H9 (cell line): ENCODE measurements at regions not wholly inside any gene's neighbourhood (a gene's known extent, or its start where the extent isn't known, plus 50 kb on each side); places are given as distances from the start of the nearest gene placed in this dataset.

ENCODE experiments used
- DNase-seq: peaks from one replicate; pipeline ENCODE4 v3.0.0-alpha.2; 2017
- H2AFZ ChIP-seq: one replicate; pipeline ENCODE4 v1.6.1; 2013; ENCODE audit warnings: mild to moderate bottlenecking, low read length, control low read depth, moderate library complexity
- H2AK5ac ChIP-seq: 2 replicates; pipeline ENCODE4 v1.6.1; 2013; ENCODE audit warnings: low read length, control low read depth, mixed read lengths; ENCODE audit not compliant: insufficient read length
- H2BK120ac ChIP-seq: one replicate; pipeline ENCODE4 v1.6.1; 2013; ENCODE audit warnings: low read depth, mild to moderate bottlenecking, low read length, control low read depth, inconsistent platforms; ENCODE audit not compliant: poor library complexity, severe bottlenecking
- H2BK12ac ChIP-seq: 2 replicates; pipeline ENCODE4 v1.6.1; 2013; ENCODE audit warnings: low read length, control low read depth, mixed read lengths, low read depth; ENCODE audit not compliant: insufficient read length
- H2BK15ac ChIP-seq: 2 replicates; pipeline ENCODE4 v1.6.1; 2013; ENCODE audit warnings: low read depth, low read length, control low read depth
- H2BK20ac ChIP-seq: one replicate; pipeline ENCODE4 v1.6.1; 2013; ENCODE audit warnings: low read depth, mild to moderate bottlenecking, low read length, control low read depth, inconsistent platforms; ENCODE audit not compliant: poor library complexity, severe bottlenecking
- H2BK5ac ChIP-seq: 2 replicates; pipeline ENCODE4 v1.6.1; 2013; ENCODE audit warnings: low read length, control low read depth, mixed read lengths; ENCODE audit not compliant: insufficient read length
- H3K14ac ChIP-seq: 2 replicates; pipeline ENCODE4 v1.6.1; 2013; ENCODE audit warnings: low read length, control low read depth; ENCODE audit not compliant: insufficient read depth
- H3K18ac ChIP-seq: 2 replicates; pipeline ENCODE4 v1.6.1; 2013; ENCODE audit warnings: low read depth, mild to moderate bottlenecking, mixed read lengths, low read length, control low read depth; ENCODE audit not compliant: insufficient read length
- H3K23ac ChIP-seq: 2 replicates; pipeline ENCODE4 v1.6.1; 2013; ENCODE audit warnings: low read length, control low read depth, mixed read lengths, low read depth; ENCODE audit not compliant: insufficient read length
- H3K23me2 ChIP-seq: 2 replicates; pipeline ENCODE4 v1.6.1; 2013; ENCODE audit warnings: low read depth, mild to moderate bottlenecking, mixed read lengths, low read length, control low read depth; ENCODE audit not compliant: insufficient read length, poor library complexity, severe bottlenecking
- H3K27ac ChIP-seq: 2 replicates; pipeline ENCODE4 v1.5.1; 2013; ENCODE audit warnings: low read length, control low read depth, mixed read lengths, low read depth; ENCODE audit not compliant: insufficient read length
- H3K27me3 ChIP-seq: 2 replicates; pipeline ENCODE4 v1.6.1; 2013; ENCODE audit warnings: low read length, control low read depth, inconsistent platforms; ENCODE audit not compliant: insufficient read depth
- H3K4ac ChIP-seq: 2 replicates; pipeline ENCODE4 v1.6.1; 2013; ENCODE audit warnings: low read depth, mild to moderate bottlenecking, control low read depth, inconsistent platforms, low read length, moderate library complexity
- H3K4me1 ChIP-seq: 2 replicates; pipeline ENCODE4 v1.6.1; 2013; ENCODE audit warnings: low read length, control low read depth, inconsistent platforms; ENCODE audit not compliant: insufficient read depth
- H3K4me2 ChIP-seq: 2 replicates; pipeline ENCODE4 v1.6.1; 2013; ENCODE audit warnings: low read length, control low read depth, mixed read lengths; ENCODE audit not compliant: insufficient read length, insufficient read depth
- H3K56ac ChIP-seq: 2 replicates; pipeline ENCODE4 v1.6.1; 2013; ENCODE audit warnings: low read depth, mild to moderate bottlenecking, mixed read lengths, low read length, control low read depth; ENCODE audit not compliant: insufficient read length
- H3K79me1 ChIP-seq: 2 replicates; pipeline ENCODE4 v1.6.1; 2013; ENCODE audit warnings: low read depth, mild to moderate bottlenecking, moderate library complexity, low read length, control low read depth, inconsistent platforms; ENCODE audit not compliant: insufficient read depth, poor library complexity, severe bottlenecking
- H3K79me2 ChIP-seq: 2 replicates; pipeline ENCODE4 v1.6.1; 2013; ENCODE audit warnings: low read length, control low read depth, inconsistent platforms; ENCODE audit not compliant: insufficient read depth
- H3K9ac ChIP-seq: 2 replicates; pipeline ENCODE4 v1.6.1; 2013; ENCODE audit warnings: low read length, control low read depth, mixed read lengths; ENCODE audit not compliant: insufficient read length; ENCODE audit errors: extremely low read depth
- H3K9me3 ChIP-seq: one replicate; pipeline ENCODE4 v1.6.1; 2013; ENCODE audit warnings: low read depth, low read length, inconsistent platforms; ENCODE audit not compliant: control insufficient read depth
- H3T11ph ChIP-seq: one replicate; pipeline ENCODE4 v1.6.1; 2013; ENCODE audit warnings: mild to moderate bottlenecking, low read length, control low read depth, inconsistent platforms
- H4K20me1 ChIP-seq: one replicate; pipeline ENCODE4 v1.6.1; 2013; ENCODE audit not compliant: control insufficient read depth, insufficient read length, insufficient read depth
- H4K5ac ChIP-seq: 2 replicates; pipeline ENCODE4 v1.6.1; 2013; ENCODE audit warnings: low read depth, mild to moderate bottlenecking, mixed read lengths, low read length, control low read depth; ENCODE audit not compliant: insufficient read length
- H4K8ac ChIP-seq: replicated peaks from 2 replicates; pipeline ENCODE4 v1.6.1; 2013; ENCODE audit warnings: low read length, control low read depth, mixed read lengths, low read depth; ENCODE audit not compliant: insufficient read length
- H4K91ac ChIP-seq: 2 replicates; pipeline ENCODE4 v1.6.1; 2013; ENCODE audit warnings: low read depth, mild to moderate bottlenecking, moderate library complexity, mixed read lengths, low read length, control low read depth; ENCODE audit not compliant: insufficient read length
- H3K27ac Mint-ChIP-seq, 3 experiments: 2 replicates in 2 of 3; 3 replicates in 1 of 3; pipeline ENCODE4 v1.8.0; 2020 to 2021; ENCODE audit warnings: mixed read lengths in 3 of 3, mild to moderate bottlenecking in 1 of 3, moderate library complexity in 1 of 3
- H3K27me3 Mint-ChIP-seq: 2 replicates; pipeline ENCODE4 v1.8.0; 2021; ENCODE audit warnings: low read depth, mild to moderate bottlenecking, moderate library complexity, mixed read lengths
- H3K36me3 Mint-ChIP-seq, 3 experiments: 2 replicates in 2 of 3; 3 replicates in 1 of 3; pipeline ENCODE4 v1.8.0; 2020 to 2021; ENCODE audit warnings: low read depth in 3 of 3, mixed read lengths in 3 of 3; ENCODE audit not compliant: insufficient read depth in 1 of 3
- H3K4me1 Mint-ChIP-seq, 2 experiments: 2 replicates each; pipeline ENCODE4 v1.8.0; 2020; ENCODE audit warnings: mixed read lengths in 2 of 2
- H3K4me3 Mint-ChIP-seq, 2 experiments: 2 replicates in 1 of 2; 3 replicates in 1 of 2; pipeline ENCODE4 v1.8.0; 2020 to 2021; ENCODE audit warnings: mild to moderate bottlenecking in 2 of 2, mixed read lengths in 2 of 2, moderate library complexity in 1 of 2
- H3K9me3 Mint-ChIP-seq, 2 experiments: 2 replicates in 1 of 2; 3 replicates in 1 of 2; pipeline ENCODE4 v1.8.0; 2020; ENCODE audit warnings: mild to moderate bottlenecking in 2 of 2, mixed read lengths in 2 of 2, moderate library complexity in 1 of 2
- WGBS: extraction: QIAGEN DNeasy Blood & Tissue Kit; methylation state at CpG from one replicate; pipeline ENCODE4 v1.1.7; 2013; ENCODE audit warnings: missing lambda C conversion rate, low lambda C conversion rate, mixed read lengths; ENCODE audit not compliant: insufficient read length; ENCODE audit errors: extremely low coverage; 5-methylcytosine and 5-hydroxymethylcytosine counted together
- TF ChIP-seq, protein P1 (sequence below): fragments of 200-600 bp; sonication (generic); conservative IDR thresholded peaks from 3 replicates; pipeline ENCODE4 v1.8.0; 2021; ENCODE audit warnings: antibody characterized with exemption, mild to moderate bottlenecking

DNA sequence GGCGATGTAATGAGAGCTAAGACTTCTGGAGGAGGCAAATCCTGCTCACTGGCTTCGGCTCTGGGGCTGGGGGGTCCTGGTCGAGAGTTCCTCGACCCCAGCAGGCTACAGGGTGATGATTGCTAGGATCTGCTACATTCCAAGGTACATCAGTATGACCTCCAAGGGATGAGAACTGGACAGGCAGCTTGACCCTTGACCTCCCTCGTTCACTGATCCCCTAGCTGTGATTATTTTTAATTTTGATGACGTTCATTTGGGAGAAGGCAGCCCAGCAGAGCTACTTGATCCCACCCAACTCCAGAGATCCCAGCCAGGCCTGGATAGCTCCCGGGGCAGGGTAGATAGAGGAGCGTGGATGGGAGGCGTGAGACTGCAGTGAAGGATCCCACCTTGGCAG, 242.3 kb downstream of the MAF start:
- H3K14ac ChIP-seq: no peak overlapping the region

More for the DNA sequence above, 242.3 kb downstream of the MAF start:
- H3K79me2 ChIP-seq: no peaks in the 10 kb centered on the region
- no peak overlapping the region for H2AFZ ChIP-seq
- no peak overlapping the region for H2BK12ac ChIP-seq
- Mint-ChIP-seq H3K4me1 (peaks cover 5% of the 10 kb centered on the region in 2 experiments), H3K36me3 (no peaks in the 10 kb centered on the region), H3K4me3 (no peak overlapping the region), H3K27ac (no peak overlapping the region; a peak in 1 of 7 replicates), H3K27me3 (no peaks in the 10 kb centered on the region), H3K9me3 (no peaks in the 10 kb centered on the region; a peak in 1 of 5 replicates)
- no peak overlapping the region for H2BK5ac ChIP-seq
- H3K56ac ChIP-seq: no peak overlapping the region
- no peak for DNase-seq
- no peak overlapping the region for H3K4me2 ChIP-seq
- no peak overlapping the region for H4K5ac ChIP-seq
- H3K79me1 ChIP-seq: no peaks in the 10 kb centered on the region
- H3K27ac ChIP-seq: no peak overlapping the region
- peaks cover 2% of the 10 kb centered on the region for H4K20me1 ChIP-seq
- no peak overlapping the region for H3T11ph ChIP-seq
- H4K8ac ChIP-seq: no peak overlapping the region
- H3K23me2 ChIP-seq: no peaks in the 10 kb centered on the region
- H3K9ac ChIP-seq: no peak overlapping the region
- no peak overlapping the region for H2BK20ac ChIP-seq
- no peak overlapping the region for H3K18ac ChIP-seq
- H3K4ac ChIP-seq: no peak overlapping the region
- no peak overlapping the region for H4K91ac ChIP-seq
- TF ChIP-seq, protein P1, sequence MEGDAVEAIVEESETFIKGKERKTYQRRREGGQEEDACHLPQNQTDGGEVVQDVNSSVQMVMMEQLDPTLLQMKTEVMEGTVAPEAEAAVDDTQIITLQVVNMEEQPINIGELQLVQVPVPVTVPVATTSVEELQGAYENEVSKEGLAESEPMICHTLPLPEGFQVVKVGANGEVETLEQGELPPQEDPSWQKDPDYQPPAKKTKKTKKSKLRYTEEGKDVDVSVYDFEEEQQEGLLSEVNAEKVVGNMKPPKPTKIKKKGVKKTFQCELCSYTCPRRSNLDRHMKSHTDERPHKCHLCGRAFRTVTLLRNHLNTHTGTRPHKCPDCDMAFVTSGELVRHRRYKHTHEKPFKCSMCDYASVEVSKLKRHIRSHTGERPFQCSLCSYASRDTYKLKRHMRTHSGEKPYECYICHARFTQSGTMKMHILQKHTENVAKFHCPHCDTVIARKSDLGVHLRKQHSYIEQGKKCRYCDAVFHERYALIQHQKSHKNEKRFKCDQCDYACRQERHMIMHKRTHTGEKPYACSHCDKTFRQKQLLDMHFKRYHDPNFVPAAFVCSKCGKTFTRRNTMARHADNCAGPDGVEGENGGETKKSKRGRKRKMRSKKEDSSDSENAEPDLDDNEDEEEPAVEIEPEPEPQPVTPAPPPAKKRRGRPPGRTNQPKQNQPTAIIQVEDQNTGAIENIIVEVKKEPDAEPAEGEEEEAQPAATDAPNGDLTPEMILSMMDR: no peak
- H2AK5ac ChIP-seq: no peak overlapping the region
- no peak overlapping the region for H3K23ac ChIP-seq
- H3K4me1 ChIP-seq: no peaks in the 10 kb centered on the region
- no peak overlapping the region for H2BK120ac ChIP-seq
- H3K9me3 ChIP-seq: no peaks in the 10 kb centered on the region
- H2BK15ac ChIP-seq: no peak overlapping the region
- no CpG with 5 or more reads among the region's 9 CpGs for WGBS
- no peaks in the 10 kb centered on the region for H3K27me3 ChIP-seq
